Panc1 (cell line): ENCODE measurements at regions not wholly inside any gene's neighbourhood (a gene's known extent, or its start where the extent isn't known, plus 50 kb on each side); places are given as distances from the start of the nearest gene placed in this dataset.

Experiments used
- CTCF ChIP-seq: fragments of 450-650 bp; IDR thresholded peaks from 2 replicates; pipeline ENCODE4 v1.5.1; 2017; ENCODE audit warnings: mild to moderate bottlenecking
- POLR2AphosphoS5 ChIP-seq: IDR thresholded peaks from 2 replicates; pipeline ENCODE4 v1.6.1; 2012; ENCODE audit warnings: mild to moderate bottlenecking, low read depth, low read length, moderate library complexity
- REST ChIP-seq, 2 experiments: IDR thresholded peaks; 2 replicates each; pipeline ENCODE4 v1.6.1; 2011 to 2012; ENCODE audit warnings: low read depth in 2 of 2, control low read depth in 1 of 2, low read length in 1 of 2, mild to moderate bottlenecking in 1 of 2, moderate library complexity in 1 of 2; ENCODE audit not compliant: insufficient read depth in 1 of 2

DNA sequence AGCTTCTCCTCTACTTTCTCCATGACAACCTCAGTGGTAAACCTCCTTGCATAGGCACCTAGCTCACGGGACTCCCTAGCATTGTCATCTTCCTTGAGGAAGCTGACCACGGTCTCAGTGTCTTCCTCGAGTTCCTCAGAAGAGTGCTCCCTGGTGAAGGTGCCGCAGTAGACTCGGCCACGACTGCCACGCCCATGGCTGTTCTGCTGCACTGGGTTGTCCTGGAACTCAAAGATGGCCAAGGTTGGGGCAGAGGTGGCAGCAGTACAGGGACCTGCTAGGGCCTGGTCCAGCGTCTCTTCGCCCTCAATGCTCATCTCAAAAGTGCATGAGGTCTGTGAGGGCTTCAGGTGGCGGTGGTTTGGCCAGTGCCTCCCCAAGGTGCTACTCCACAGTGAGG, 147.9 kb upstream of the ARHGEF9 start:
- TF ChIP-seq CTCF (no peak), POLR2AphosphoS5 (no peak), REST (IDR thresholded peaks at IDR 0.05; ENCODE audit: insufficient read depth in 1 of 2, low read depth in 2 of 2, low read length in 1 of 2) (no peak)
